OCI-LY7 (cell line): ENCODE measurements at regions not wholly inside any gene's neighbourhood (a gene's known extent, or its start where the extent isn't known, plus 50 kb on each side); places are given as distances from the start of the nearest gene placed in this dataset.

ENCODE experiments used
- BruUV-seq: library from RNA; stranded (reverse); fragments of 400-500 nt; replicated peaks from 2 replicates; lab custom pipeline; 2021; lab: Mats Ljungman, UMichigan
- CTCF ChIA-PET: fragments of 300-600 bp; sonication (Branson Sonifier 250); formaldehyde crosslinking; loops from one replicate; lab custom pipeline; 2022; ENCODE audit warnings: antibody characterized with exemption; ENCODE audit not compliant: unreplicated experiment; lab: Charles Lee
- POLR2A ChIA-PET: fragments of 300-600 bp; sonication (Branson Sonifier 250); formaldehyde crosslinking; loops from one replicate; lab custom pipeline; 2022; ENCODE audit warnings: antibody characterized with exemption; lab: Charles Lee
- DNase-seq: peaks from one replicate; pipeline ENCODE4 v3.0.0-alpha.2; 2015; ENCODE audit warnings: low spot score
- H2AFZ ChIP-seq: fragments of 200-600 bp; sonication (generic), shearing (Covaris generic); 2 replicates; pipeline ENCODE4 v1.6.1; 2014; ENCODE audit warnings: mild to moderate bottlenecking, antibody characterized with exemption, low read length, moderate library complexity
- H3K27ac ChIP-seq: fragments of 200-600 bp; sonication (generic); 2 replicates; pipeline ENCODE4 v1.5.1; 2014; ENCODE audit warnings: mixed run types, low read depth, mild to moderate bottlenecking, moderate library complexity, low read length, inconsistent platforms; ENCODE audit not compliant: poor library complexity, severe bottlenecking
- H3K36me3 ChIP-seq: fragments of 200-600 bp; sonication (generic); 2 replicates; pipeline ENCODE4 v1.6.1; 2014; ENCODE audit warnings: mild to moderate bottlenecking, antibody characterized with exemption, low read length, moderate library complexity, mixed read lengths; ENCODE audit not compliant: insufficient read depth
- H3K4me1 ChIP-seq: fragments of 200-600 bp; sonication (generic); 2 replicates; pipeline ENCODE4 v1.5.1; 2014; ENCODE audit warnings: mild to moderate bottlenecking, low read length; ENCODE audit not compliant: insufficient read depth, poor library complexity, severe bottlenecking
- H3K4me2 ChIP-seq: fragments of 200-600 bp; sonication (generic); 2 replicates; pipeline ENCODE4 v1.6.1; 2014; ENCODE audit warnings: mild to moderate bottlenecking, low read length
- H3K4me3 ChIP-seq: fragments of 200-600 bp; sonication (generic); 2 replicates; pipeline ENCODE4 v1.5.1; 2014; ENCODE audit warnings: mild to moderate bottlenecking, low read depth, low read length; ENCODE audit not compliant: poor library complexity, severe bottlenecking
- H3K79me2 ChIP-seq: fragments of 200-600 bp; sonication (generic); 2 replicates; pipeline ENCODE4 v1.6.1; 2016; ENCODE audit warnings: low read depth, mild to moderate bottlenecking, low read length, moderate library complexity, mixed read lengths; ENCODE audit not compliant: insufficient read depth
- H3K9me2 ChIP-seq: fragments of 200-600 bp; sonication (generic); 2 replicates; pipeline ENCODE4 v1.6.1; 2016; ENCODE audit warnings: mild to moderate bottlenecking, low read length, mixed read lengths; ENCODE audit not compliant: insufficient read depth
- H3K9me3 ChIP-seq: fragments of 200-600 bp; sonication (generic); 2 replicates; pipeline ENCODE4 v1.6.1; 2014; ENCODE audit warnings: mild to moderate bottlenecking, mixed run types, low read length, mixed read lengths
- H4K20me1 ChIP-seq: fragments of 200-600 bp; sonication (generic); 2 replicates; pipeline ENCODE4 v1.6.1; 2014; ENCODE audit warnings: mild to moderate bottlenecking, antibody characterized with exemption, low read length, moderate library complexity, mixed read lengths; ENCODE audit not compliant: insufficient read depth
- EZH2phosphoT487 ChIP-seq: fragments of 200-600 bp; sonication (generic); IDR thresholded peaks from 2 replicates; pipeline ENCODE4 v1.6.1; 2018; ENCODE audit warnings: low read depth, borderline replicate concordance, mild to moderate bottlenecking, mixed run types, antibody characterized with exemption, low read length, moderate library complexity, mixed read lengths
- intact Hi-C: fragments of 100-400 bp; cut with micrococcal nuclease; formaldehyde crosslinking; loops from one replicate; pipeline ENCODE4 v1.10.0; 2022; ENCODE audit not compliant: unreplicated experiment
- TF ChIP-seq, protein P1 (sequence below): fragments of 200-600 bp; sonication (generic); conservative IDR thresholded peaks from 2 replicates; pipeline ENCODE4 v1.5.1; 2014; ENCODE audit warnings: mild to moderate bottlenecking, antibody characterized with exemption, low read length, moderate library complexity, mixed read lengths

DNA sequence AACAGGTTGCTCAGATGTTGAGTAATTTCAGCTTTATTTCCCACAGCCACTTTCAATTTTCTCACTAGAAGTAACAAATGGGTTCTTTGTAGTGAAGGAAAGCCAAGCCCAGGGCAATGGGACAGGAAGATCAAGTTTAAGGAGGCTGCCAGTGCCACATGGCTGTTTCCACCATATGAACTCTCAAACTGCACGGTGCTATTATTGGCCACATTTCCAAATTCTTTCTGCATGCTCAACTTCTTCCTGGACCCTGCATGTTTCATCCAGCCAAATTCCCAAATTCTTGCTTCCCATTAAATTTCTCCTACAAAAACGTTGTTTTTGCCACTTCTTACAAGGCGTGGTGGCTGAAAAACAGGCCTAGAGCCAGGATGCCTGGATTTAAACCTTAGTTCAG is 193.3 kb upstream of the SPHKAP start:
- Histone ChIP-seq H3K4me2 (no peak overlapping the region), H4K20me1 (no peaks in the 10 kb centered on the region), H3K9me3 (no peaks in the 10 kb centered on the region), H3K36me3 (no peaks in the 10 kb centered on the region), H3K4me3 (no peak overlapping the region), H2AFZ (no peak overlapping the region), H3K79me2 (no peaks in the 10 kb centered on the region), H3K27ac (no peak overlapping the region), H3K4me1 (no peaks in the 10 kb centered on the region), H3K9me2 (no peaks in the 10 kb centered on the region)
- intact Hi-C loops: no loop called here
- CTCF ChIA-PET: no interaction called here
- no peak for DNase-seq
- no peak for TF ChIP-seq EZH2phosphoT487
- TF ChIP-seq, protein P1, sequence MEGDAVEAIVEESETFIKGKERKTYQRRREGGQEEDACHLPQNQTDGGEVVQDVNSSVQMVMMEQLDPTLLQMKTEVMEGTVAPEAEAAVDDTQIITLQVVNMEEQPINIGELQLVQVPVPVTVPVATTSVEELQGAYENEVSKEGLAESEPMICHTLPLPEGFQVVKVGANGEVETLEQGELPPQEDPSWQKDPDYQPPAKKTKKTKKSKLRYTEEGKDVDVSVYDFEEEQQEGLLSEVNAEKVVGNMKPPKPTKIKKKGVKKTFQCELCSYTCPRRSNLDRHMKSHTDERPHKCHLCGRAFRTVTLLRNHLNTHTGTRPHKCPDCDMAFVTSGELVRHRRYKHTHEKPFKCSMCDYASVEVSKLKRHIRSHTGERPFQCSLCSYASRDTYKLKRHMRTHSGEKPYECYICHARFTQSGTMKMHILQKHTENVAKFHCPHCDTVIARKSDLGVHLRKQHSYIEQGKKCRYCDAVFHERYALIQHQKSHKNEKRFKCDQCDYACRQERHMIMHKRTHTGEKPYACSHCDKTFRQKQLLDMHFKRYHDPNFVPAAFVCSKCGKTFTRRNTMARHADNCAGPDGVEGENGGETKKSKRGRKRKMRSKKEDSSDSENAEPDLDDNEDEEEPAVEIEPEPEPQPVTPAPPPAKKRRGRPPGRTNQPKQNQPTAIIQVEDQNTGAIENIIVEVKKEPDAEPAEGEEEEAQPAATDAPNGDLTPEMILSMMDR: no peak
- no TSS peak for BruUV-seq
- POLR2A ChIA-PET: interaction anchor here (0.8 kb wide), 1 partner anchor 23 kb away, joined by 3 read pairs; no protein-coding TSS in a partner anchor

DNA sequence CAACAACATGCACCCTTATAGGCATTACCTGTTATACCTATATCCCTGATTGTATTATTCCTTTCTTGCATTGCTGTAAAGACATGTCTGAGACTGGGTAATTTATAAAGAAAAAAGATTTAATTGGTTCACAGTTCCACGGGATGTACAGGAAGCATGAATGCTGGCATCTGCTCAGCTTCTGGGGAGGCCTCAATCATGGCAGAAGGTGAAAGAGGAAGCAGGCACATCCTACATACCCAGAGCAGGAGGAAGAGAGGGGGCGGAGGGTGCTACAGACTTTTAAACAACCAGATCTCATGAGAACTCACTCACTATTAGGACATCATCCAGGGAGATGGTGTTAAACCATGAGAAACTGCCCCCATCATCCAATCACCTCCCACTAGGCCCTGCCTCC is 191.7 kb upstream of the SPHKAP start:
- POLR2A ChIA-PET: no interaction called here

GRCh38 chr2:228372212-228372611 is 190.7 kb upstream of the SPHKAP start:
- TF ChIP-seq EZH2phosphoT487: no peak
- TF ChIP-seq, protein P1: no peak
- intact Hi-C loops: no loop called here
- DNase-seq: no peak
- no peak overlapping the region for H3K4me3 ChIP-seq
- ChIA-PET POLR2A (interaction anchor here (0.7 kb wide), 1 partner anchor 9 kb away, joined by 3 read pairs; no protein-coding TSS in a partner anchor), CTCF (no interaction called here)
- no peaks in the 10 kb centered on the region for H3K9me3 ChIP-seq
- H3K27ac ChIP-seq: no peak overlapping the region
- H3K9me2 ChIP-seq: no peaks in the 10 kb centered on the region
- BruUV-seq: no TSS peak
- no peaks in the 10 kb centered on the region for H3K36me3 ChIP-seq
- no peaks in the 10 kb centered on the region for H3K79me2 ChIP-seq
- H3K4me2 ChIP-seq: no peak overlapping the region
- no peaks in the 10 kb centered on the region for H3K4me1 ChIP-seq
- H2AFZ ChIP-seq: no peak overlapping the region
- no peaks in the 10 kb centered on the region for H4K20me1 ChIP-seq

More for the DNA sequence above, 191.7 kb upstream of the SPHKAP start:
- no peak for DNase-seq
- no peak overlapping the region for H3K4me2 ChIP-seq
- CTCF ChIA-PET: no interaction called here
- H3K4me3 ChIP-seq: no peak overlapping the region
- H3K79me2 ChIP-seq: no peaks in the 10 kb centered on the region
- H3K27ac ChIP-seq: no peak overlapping the region
- BruUV-seq: no TSS peak
- H3K36me3 ChIP-seq: no peaks in the 10 kb centered on the region
- H3K9me3 ChIP-seq: no peaks in the 10 kb centered on the region
- no peaks in the 10 kb centered on the region for H3K9me2 ChIP-seq
- no peaks in the 10 kb centered on the region for H3K4me1 ChIP-seq
- intact Hi-C loops: no loop called here
- no peak overlapping the region for H2AFZ ChIP-seq
- TF ChIP-seq EZH2phosphoT487: no peak
- TF ChIP-seq, protein P1: no peak
- H4K20me1 ChIP-seq: no peaks in the 10 kb centered on the region
